Astrocyte (in vitro differentiated cells and primary cell): ENCODE measurements at regions not wholly inside any gene's neighbourhood (a gene's known extent, or its start where the extent isn't known, plus 50 kb on each side); places are given as distances from the start of the nearest gene placed in this dataset.

Experiments used
- CTCF ChIP-seq: IDR thresholded peaks from 2 replicates; pipeline ENCODE4 v1.5.1; 2011; ENCODE audit warnings: low read depth, mild to moderate bottlenecking, inconsistent platforms, low read length, moderate library complexity; ENCODE audit not compliant: insufficient read depth
- EZH2 ChIP-seq: IDR thresholded peaks from 2 replicates; pipeline ENCODE4 v1.6.1; 2012; ENCODE audit warnings: mild to moderate bottlenecking, low read length, inconsistent platforms; ENCODE audit not compliant: insufficient read depth

GRCh38 chr18:77346208-77346810 is 96.7 kb downstream of the GALR1 start:
- TF ChIP-seq CTCF: no peak
- no peak for TF ChIP-seq EZH2
